GM23338 (cell line): ENCODE measurements at regions not wholly inside any gene's neighbourhood (a gene's known extent, or its start where the extent isn't known, plus 50 kb on each side); places are given as distances from the start of the nearest gene placed in this dataset.

Experiments
- CREB1 ChIP-seq: fragments of 250-450 bp; sonication (Bioruptor Pico); IDR thresholded peaks from 2 replicates; pipeline ENCODE4 v1.5.0; 2020; ENCODE audit warnings: low read depth, mild to moderate bottlenecking, moderate library complexity
- CTCF ChIP-seq, 2 experiments: fragments of 200-600 bp in 1 of 2; sonication (generic) in 1 of 2; conservative IDR thresholded peaks; 2 replicates each; pipeline versions ENCODE4 v1.5.1 to v1.6.1; 2016 to 2017; ENCODE audit warnings: antibody characterized with exemption in 2 of 2, low read depth in 2 of 2, mild to moderate bottlenecking in 2 of 2, moderate library complexity in 1 of 2
- ETS1 ChIP-seq: IDR thresholded peaks from 2 replicates; pipeline ENCODE4 v1.6.1; 2016; ENCODE audit warnings: antibody characterized with exemption
- EZH2 ChIP-seq: fragments of 200-600 bp; sonication (generic); IDR thresholded peaks from one replicate; pipeline ENCODE4 v1.8.0; 2017; ENCODE audit warnings: antibody characterized with exemption, mild to moderate bottlenecking, low read depth; ENCODE audit not compliant: unreplicated experiment
- JUNB ChIP-seq: IDR thresholded peaks from one replicate; pipeline ENCODE4 v1.6.1; 2016; ENCODE audit warnings: antibody characterized with exemption; ENCODE audit not compliant: unreplicated experiment

- TF ChIP-seq CREB1 (CRISPR knock-in tag) (no peak), CTCF (conservative IDR thresholded peaks at IDR 0.05; ENCODE audit: low read depth in 2 of 2) (no peak), EZH2 (no peak), JUNB (no peak), ETS1 (no peak)
Measured at GRCh38 chr1:71157151-71157550, 76.3 kb upstream of the ZRANB2 start.
